ENCODE measurements at regions not wholly inside any gene's neighbourhood (a gene's known extent, or its start where the extent isn't known, plus 50 kb on each side); places are given as distances from the start of the nearest gene placed in this dataset.

DNA sequence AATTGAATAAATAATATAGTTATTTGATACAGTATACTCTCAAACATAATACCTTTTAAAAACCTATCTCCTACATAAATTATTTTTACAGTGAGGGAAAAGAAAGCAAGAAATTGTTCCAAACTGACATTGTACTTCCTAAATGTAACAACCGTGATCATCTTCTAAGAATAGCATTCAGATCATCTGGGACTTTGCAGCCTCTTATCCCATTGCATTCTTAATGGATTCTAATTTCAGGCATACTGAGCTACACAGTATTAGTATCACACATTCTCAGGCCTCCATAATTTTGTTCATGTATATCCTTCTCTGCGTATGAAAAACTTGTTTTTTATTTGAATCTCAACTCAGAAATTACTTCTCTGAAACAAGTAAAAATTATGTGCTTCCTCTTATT is 1134.7 kb upstream of the CDH2 start:
- TF ChIP-seq POLR2AphosphoS5 (IDR thresholded peaks at IDR 0.05) (no peak), EP300 (IDR thresholded peaks at IDR 0.05) (no peak), POLR2A (IDR thresholded peaks at IDR 0.05) (no peak)
- TF ChIP-seq, protein P1, sequence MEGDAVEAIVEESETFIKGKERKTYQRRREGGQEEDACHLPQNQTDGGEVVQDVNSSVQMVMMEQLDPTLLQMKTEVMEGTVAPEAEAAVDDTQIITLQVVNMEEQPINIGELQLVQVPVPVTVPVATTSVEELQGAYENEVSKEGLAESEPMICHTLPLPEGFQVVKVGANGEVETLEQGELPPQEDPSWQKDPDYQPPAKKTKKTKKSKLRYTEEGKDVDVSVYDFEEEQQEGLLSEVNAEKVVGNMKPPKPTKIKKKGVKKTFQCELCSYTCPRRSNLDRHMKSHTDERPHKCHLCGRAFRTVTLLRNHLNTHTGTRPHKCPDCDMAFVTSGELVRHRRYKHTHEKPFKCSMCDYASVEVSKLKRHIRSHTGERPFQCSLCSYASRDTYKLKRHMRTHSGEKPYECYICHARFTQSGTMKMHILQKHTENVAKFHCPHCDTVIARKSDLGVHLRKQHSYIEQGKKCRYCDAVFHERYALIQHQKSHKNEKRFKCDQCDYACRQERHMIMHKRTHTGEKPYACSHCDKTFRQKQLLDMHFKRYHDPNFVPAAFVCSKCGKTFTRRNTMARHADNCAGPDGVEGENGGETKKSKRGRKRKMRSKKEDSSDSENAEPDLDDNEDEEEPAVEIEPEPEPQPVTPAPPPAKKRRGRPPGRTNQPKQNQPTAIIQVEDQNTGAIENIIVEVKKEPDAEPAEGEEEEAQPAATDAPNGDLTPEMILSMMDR (IDR thresholded peaks at IDR 0.05) = no peak
- Histone ChIP-seq H3K27ac (no peak overlapping the region), H3K4me3 (no peak overlapping the region), H3K4me1 (no peaks in the 10 kb centered on the region), H3K36me3 (no peaks in the 10 kb centered on the region), H3K27me3 (no peaks in the 10 kb centered on the region), H3K9me3 (no peaks in the 10 kb centered on the region)
- ATAC-seq = no peak
- 71 to 73% methylated on average over 2 of the region's 2 CpGs for WGBS, 2 donors (ENCODE audit: low coverage in 1 of 2)

DNA sequence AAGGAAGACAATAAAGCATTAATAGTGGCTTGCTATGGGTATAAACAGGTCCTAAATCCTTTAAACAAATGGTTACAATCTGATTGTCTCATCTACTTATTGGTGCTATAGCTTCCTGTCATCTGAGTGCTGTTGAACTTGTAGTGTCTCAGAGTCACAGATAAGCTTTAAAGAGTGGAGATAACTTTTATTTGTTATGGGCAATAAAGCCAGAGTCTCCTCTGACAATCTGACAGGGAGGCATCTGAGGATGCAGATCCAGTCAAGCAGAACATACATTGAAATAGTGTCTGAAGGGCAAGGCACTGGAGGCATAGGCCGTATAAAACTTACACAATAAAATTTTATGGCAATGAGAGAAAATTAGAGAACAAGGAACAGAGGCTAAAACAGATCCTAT is 1132.4 kb upstream of the CDH2 start:
- no peak for ATAC-seq
- 91 to 93% methylated on average over 1 of the region's 1 CpG for WGBS, 2 donors (ENCODE audit: low coverage in 1 of 2)

DNA sequence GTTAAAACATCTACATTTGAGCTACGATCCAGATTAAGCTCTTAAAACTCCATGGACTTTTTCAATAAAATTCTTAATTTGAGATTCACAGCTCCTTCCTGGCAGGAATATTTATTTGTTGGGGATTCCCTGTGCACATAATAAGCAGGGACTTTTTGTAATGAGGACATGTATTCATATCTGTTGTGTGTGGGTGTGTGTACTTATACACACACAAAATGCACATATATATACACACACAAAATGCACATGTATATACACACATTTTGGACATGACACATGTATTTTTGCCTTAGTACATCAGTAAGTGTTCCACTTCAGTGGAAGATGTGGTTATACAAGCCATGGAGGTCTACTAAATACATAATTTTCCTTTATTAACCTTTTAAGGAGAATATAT is 1131.1 kb upstream of the CDH2 start:
- Histone ChIP-seq H3K4me1 (no peaks in the 10 kb centered on the region), H3K4me3 (no peak overlapping the region), H3K27me3 (no peaks in the 10 kb centered on the region), H3K27ac (no peak overlapping the region), H3K36me3 (no peaks in the 10 kb centered on the region), H3K9me3 (no peaks in the 10 kb centered on the region)
- TF ChIP-seq EP300 (IDR thresholded peaks at IDR 0.05) (no peak), POLR2A (IDR thresholded peaks at IDR 0.05) (no peak), POLR2AphosphoS5 (IDR thresholded peaks at IDR 0.05) (no peak)
- TF ChIP-seq, protein P1 (IDR thresholded peaks at IDR 0.05) = no peak
- 60 to 79% methylated on average over 1 of the region's 1 CpG for WGBS, 2 donors (ENCODE audit: low coverage in 1 of 2)
- no peak for ATAC-seq

More for the DNA sequence above, 1132.4 kb upstream of the CDH2 start:
- Histone ChIP-seq H3K4me1 (no peaks in the 10 kb centered on the region), H3K9me3 (no peaks in the 10 kb centered on the region), H3K4me3 (no peak overlapping the region), H3K36me3 (no peaks in the 10 kb centered on the region), H3K27me3 (no peaks in the 10 kb centered on the region), H3K27ac (no peak overlapping the region)
- TF ChIP-seq, protein P1 (IDR thresholded peaks at IDR 0.05) = no peak
- no peak for TF ChIP-seq POLR2AphosphoS5 (IDR thresholded peaks at IDR 0.05)
- TF ChIP-seq EP300 (IDR thresholded peaks at IDR 0.05) = no peak

DNA sequence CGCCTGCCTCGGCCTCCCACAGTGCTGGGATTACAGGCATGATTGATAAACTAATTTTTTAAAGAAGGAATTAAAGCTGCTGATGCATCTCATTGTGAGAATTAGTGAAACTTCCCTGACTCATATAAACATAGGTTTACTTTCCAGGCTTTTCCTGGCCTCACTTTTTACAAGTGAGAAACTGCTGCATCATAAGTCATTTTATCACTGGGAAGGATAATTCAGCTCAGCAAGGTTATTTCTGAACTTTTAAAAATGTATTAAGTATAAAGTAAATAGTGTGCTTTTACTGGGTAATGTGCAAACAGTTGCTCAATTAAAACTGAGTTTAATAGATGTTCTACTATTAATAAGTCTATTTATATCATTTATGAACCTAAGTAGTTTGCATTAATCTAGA is 1130.3 kb upstream of the CDH2 start:
- H3K36me3 ChIP-seq = no peaks in the 10 kb centered on the region
- WGBS, 2 donors (ENCODE audit: low coverage in 1 of 2) = 80% methylated on average over 1 of the region's 2 CpGs; no CpG with 5 or more reads in 1 of the 2 donors
- H3K27me3 ChIP-seq = no peaks in the 10 kb centered on the region
- H3K4me1 ChIP-seq = no peaks in the 10 kb centered on the region
- no peaks in the 10 kb centered on the region for H3K9me3 ChIP-seq
- no peak for ATAC-seq
- no peak overlapping the region for H3K4me3 ChIP-seq
- TF ChIP-seq EP300 (IDR thresholded peaks at IDR 0.05) (no peak), POLR2A (IDR thresholded peaks at IDR 0.05) (no peak), POLR2AphosphoS5 (IDR thresholded peaks at IDR 0.05) (no peak)
- TF ChIP-seq, protein P1 (IDR thresholded peaks at IDR 0.05) = no peak
- no peak overlapping the region for H3K27ac ChIP-seq

DNA sequence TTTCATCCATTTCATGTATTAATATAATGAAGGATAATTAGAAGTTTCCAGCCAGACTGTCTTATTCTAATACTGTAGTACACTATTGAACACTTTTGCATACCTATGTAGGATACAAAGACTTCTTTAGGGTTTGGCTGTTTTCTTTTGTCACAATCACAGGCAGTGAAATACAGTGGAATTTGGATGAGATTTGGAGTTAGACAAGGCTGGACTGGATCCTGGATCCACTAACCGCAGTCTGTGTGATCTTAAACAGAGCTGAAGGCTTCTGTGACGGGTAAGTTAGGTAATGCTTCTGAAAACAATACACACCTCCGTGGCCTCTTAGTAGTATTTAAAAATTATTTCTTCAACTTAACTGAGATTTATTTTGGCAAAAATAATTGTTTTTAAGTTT is 1128.6 kb upstream of the CDH2 start:
- Histone ChIP-seq H3K27me3 (no peaks in the 10 kb centered on the region), H3K27ac (no peak overlapping the region), H3K36me3 (no peaks in the 10 kb centered on the region), H3K4me3 (no peak overlapping the region), H3K9me3 (no peaks in the 10 kb centered on the region), H3K4me1 (no peaks in the 10 kb centered on the region)
- TF ChIP-seq POLR2A (IDR thresholded peaks at IDR 0.05) = no peak
- no peak for TF ChIP-seq POLR2AphosphoS5 (IDR thresholded peaks at IDR 0.05)
- no peak for TF ChIP-seq EP300 (IDR thresholded peaks at IDR 0.05)
- TF ChIP-seq, protein P1 (IDR thresholded peaks at IDR 0.05) = no peak
- 69 to 85% methylated on average over 3 of the region's 3 CpGs for WGBS, 2 donors (ENCODE audit: low coverage in 1 of 2)
- no peak for ATAC-seq
